Smooth muscle cell (in vitro differentiated cells): ENCODE measurements at regions not wholly inside any gene's neighbourhood (a gene's known extent, or its start where the extent isn't known, plus 50 kb on each side); places are given as distances from the start of the nearest gene placed in this dataset.

Experiments used
- DNase-seq: peaks from one replicate; lab custom pipeline; 2025; ENCODE audit not compliant: unreplicated experiment; lab: John Stamatoyannopoulos, UW
- H2AFZ ChIP-seq: fragments of 200-600 bp; sonication (generic); 2 replicates; pipeline ENCODE4 v1.6.0; 2016; ENCODE audit warnings: antibody characterized with exemption, low read depth, mild to moderate bottlenecking
- H3F3A ChIP-seq: fragments of 200-600 bp; sonication (generic); 2 replicates; pipeline ENCODE4 v1.6.0; 2017; ENCODE audit warnings: antibody characterized with exemption, low read depth
- H3K27ac ChIP-seq: fragments of 200-600 bp; sonication (generic); 2 replicates; pipeline ENCODE4 v1.5.1; 2016; ENCODE audit warnings: low read depth, mild to moderate bottlenecking
- H3K27me3 ChIP-seq: fragments of 200-600 bp; sonication (generic); 2 replicates; pipeline ENCODE4 v1.6.1; 2016; ENCODE audit warnings: low read depth, mild to moderate bottlenecking
- H3K36me3 ChIP-seq: fragments of 200-600 bp; sonication (generic); 2 replicates; pipeline ENCODE4 v1.5.1; 2016; ENCODE audit warnings: low read depth
- H3K4me1 ChIP-seq: fragments of 200-600 bp; sonication (generic); 2 replicates; pipeline ENCODE4 v1.5.1; 2016; ENCODE audit warnings: low read depth
- H3K4me2 ChIP-seq: fragments of 200-600 bp; sonication (generic); 2 replicates; pipeline ENCODE4 v1.6.0; 2016; ENCODE audit warnings: mild to moderate bottlenecking
- H3K4me3 ChIP-seq: fragments of 200-600 bp; sonication (generic); 2 replicates; pipeline ENCODE4 v1.5.1; 2016; ENCODE audit warnings: mild to moderate bottlenecking
- H3K79me2 ChIP-seq: fragments of 200-600 bp; sonication (generic); 2 replicates; pipeline ENCODE4 v1.6.0; 2016; ENCODE audit warnings: low read depth, mild to moderate bottlenecking
- H3K9ac ChIP-seq: fragments of 200-600 bp; sonication (generic); 2 replicates; pipeline ENCODE4 v1.6.0; 2016; ENCODE audit warnings: low read depth
- H3K9me3 ChIP-seq: fragments of 200-600 bp; sonication (generic); replicated peaks from 2 replicates; pipeline ENCODE4 v1.5.1; 2016; ENCODE audit warnings: low read depth
- H4K20me1 ChIP-seq: fragments of 200-600 bp; sonication (generic); 2 replicates; pipeline ENCODE4 v1.6.0; 2016; ENCODE audit warnings: low read depth
- CTCF ChIP-seq: fragments of 200-600 bp; sonication (generic); IDR thresholded peaks from 2 replicates; pipeline ENCODE4 v1.5.1; 2017; ENCODE audit warnings: borderline replicate concordance, mild to moderate bottlenecking, antibody characterized with exemption; ENCODE audit not compliant: insufficient read depth, poor library complexity, severe bottlenecking
- WGBS: methylation state at CpG from one replicate; pipeline ENCODE4 v1.1.7; 2016; ENCODE audit warnings: low lambda C conversion rate; 5-methylcytosine and 5-hydroxymethylcytosine counted together

GRCh38 chr5:117020999-117021398 is 446.4 kb upstream of the SEMA6A start:
- H3K36me3 ChIP-seq, result no peaks in the 10 kb centered on the region
- no peaks in the 10 kb centered on the region for H4K20me1 ChIP-seq
- no peak for TF ChIP-seq CTCF
- H3K4me2 ChIP-seq, result no peak overlapping the region
- H3F3A ChIP-seq, result no peaks in the 10 kb centered on the region
- H3K27me3 ChIP-seq, result no peaks in the 10 kb centered on the region
- no peak for DNase-seq
- H3K27ac ChIP-seq, result no peak overlapping the region
- H3K9ac ChIP-seq, result no peak overlapping the region
- H3K9me3 ChIP-seq, result no peaks in the 10 kb centered on the region
- no peak overlapping the region for H2AFZ ChIP-seq
- H3K4me1 ChIP-seq, result no peaks in the 10 kb centered on the region
- H3K4me3 ChIP-seq, result no peak overlapping the region
- WGBS, result 65% methylated on average over 2 of the region's 2 CpGs
- H3K79me2 ChIP-seq, result no peaks in the 10 kb centered on the region

GRCh38 chr5:117013280-117013877 is 438.8 kb upstream of the SEMA6A start:
- Histone ChIP-seq H3K9ac (no peak overlapping the region), H3K4me2 (no peak overlapping the region), H2AFZ (no peak overlapping the region), H4K20me1 (no peaks in the 10 kb centered on the region), H3K27ac (no peak overlapping the region), H3K27me3 (no peaks in the 10 kb centered on the region), H3K4me3 (no peak overlapping the region), H3K36me3 (no peaks in the 10 kb centered on the region), H3K4me1 (no peaks in the 10 kb centered on the region), H3F3A (no peaks in the 10 kb centered on the region), H3K9me3 (no peaks in the 10 kb centered on the region), H3K79me2 (no peaks in the 10 kb centered on the region)
- 85% methylated on average over 5 of the region's 5 CpGs for WGBS
- TF ChIP-seq CTCF, result no peak
- DNase-seq, result no peak

GRCh38 chr5:117010574-117010973 is 436.0 kb upstream of the SEMA6A start:
- no peak overlapping the region for H2AFZ ChIP-seq
- no peaks in the 10 kb centered on the region for H3K4me1 ChIP-seq
- DNase-seq, result no peak
- H3K9me3 ChIP-seq, result no peaks in the 10 kb centered on the region
- H3K9ac ChIP-seq, result no peak overlapping the region
- H3K36me3 ChIP-seq, result no peaks in the 10 kb centered on the region
- H4K20me1 ChIP-seq, result no peaks in the 10 kb centered on the region
- WGBS, result 91% methylated on average over 2 of the region's 2 CpGs
- no peak for TF ChIP-seq CTCF
- no peak overlapping the region for H3K4me2 ChIP-seq
- H3F3A ChIP-seq, result no peaks in the 10 kb centered on the region
- no peak overlapping the region for H3K4me3 ChIP-seq
- no peaks in the 10 kb centered on the region for H3K79me2 ChIP-seq
- H3K27ac ChIP-seq, result no peak overlapping the region
- H3K27me3 ChIP-seq, result no peaks in the 10 kb centered on the region

DNA sequence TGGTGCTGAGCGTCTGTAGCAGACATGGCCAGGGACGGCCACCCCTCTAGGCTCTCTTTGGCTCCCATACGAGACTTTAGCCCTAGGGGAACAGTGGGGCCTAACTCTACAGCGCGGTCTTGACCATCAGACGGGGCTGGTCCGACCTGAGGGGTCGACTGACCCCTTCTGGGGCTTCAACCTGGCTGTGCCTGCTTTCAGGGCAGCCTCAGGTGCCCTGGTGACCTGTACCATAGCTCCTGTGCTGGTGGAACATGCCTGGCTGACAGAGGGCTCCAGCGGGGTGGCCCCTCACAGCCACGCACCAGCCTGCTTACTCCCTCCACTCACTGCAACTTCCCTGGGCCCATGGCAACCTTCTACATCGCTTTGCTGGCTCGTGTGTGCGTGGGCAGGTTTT is 423.4 kb upstream of the SEMA6A start:
- 92% methylated on average over 13 of the region's 13 CpGs for WGBS
- no peaks in the 10 kb centered on the region for H3K4me1 ChIP-seq

More for the DNA sequence above, 423.4 kb upstream of the SEMA6A start:
- H3K4me2 ChIP-seq, result no peak overlapping the region
- H4K20me1 ChIP-seq, result no peaks in the 10 kb centered on the region
- no peak overlapping the region for H3K9ac ChIP-seq
- no peak for TF ChIP-seq CTCF
- no peak overlapping the region for H3K4me3 ChIP-seq
- DNase-seq, result no peak
- H3F3A ChIP-seq, result no peaks in the 10 kb centered on the region
- no peak overlapping the region for H3K27ac ChIP-seq
- no peaks in the 10 kb centered on the region for H3K79me2 ChIP-seq
- no peaks in the 10 kb centered on the region for H3K36me3 ChIP-seq
- no peak overlapping the region for H2AFZ ChIP-seq
- no peaks in the 10 kb centered on the region for H3K9me3 ChIP-seq
- no peaks in the 10 kb centered on the region for H3K27me3 ChIP-seq
